ENCODE measurements at regions not wholly inside any gene's neighbourhood (a gene's known extent, or its start where the extent isn't known, plus 50 kb on each side); places are given as distances from the start of the nearest gene placed in this dataset.

- no peak for DNase-seq
These were observed 83.4 kb upstream of the SORBS2 start for GRCh38 chr4:185895351-185895750.

GRCh38 chr4:185895866-185896265 is 83.9 kb upstream of the SORBS2 start:
- no peak for DNase-seq

- DNase-seq: no peak
These were observed 85.0 kb upstream of the SORBS2 start for GRCh38 chr4:185896817-185897488.

GRCh38 chr4:185898413-185898812 is 86.4 kb upstream of the SORBS2 start:
- DNase-seq: no peak

- DNase-seq: no peak
These were observed 87.8 kb upstream of the SORBS2 start for GRCh38 chr4:185899833-185900232.

- no peak for DNase-seq
These were observed 90.7 kb upstream of the SORBS2 start for GRCh38 chr4:185902654-185903053.

GRCh38 chr4:185903205-185903604 is 91.2 kb upstream of the SORBS2 start:
- no peak for DNase-seq

GRCh38 chr4:185904381-185904780 is 92.4 kb upstream of the SORBS2 start:
- no peak for DNase-seq

- no peak for DNase-seq
These were observed 98.0 kb upstream of the SORBS2 start for GRCh38 chr4:185909972-185910371.

- no peak for DNase-seq
These were observed 99.6 kb upstream of the SORBS2 start for GRCh38 chr4:185911556-185912064.

GRCh38 chr4:185912779-185913178 is 100.8 kb upstream of the SORBS2 start:
- peak; percentile 46 to 78 for DNase-seq

- no peak for DNase-seq
These were observed 102.7 kb upstream of the SORBS2 start for GRCh38 chr4:185914583-185915199.

- DNase-seq: no peak
These were observed 103.3 kb upstream of the SORBS2 start for GRCh38 chr4:185915271-185915670.

- no peak for DNase-seq
These were observed 103.8 kb upstream of the SORBS2 start for GRCh38 chr4:185915817-185916216.

GRCh38 chr4:185916231-185916630 is 104.2 kb upstream of the SORBS2 start:
- DNase-seq: no peak

- DNase-seq: no peak
These were observed 104.7 kb upstream of the SORBS2 start for GRCh38 chr4:185916683-185917082.

- no peak for DNase-seq
These were observed 107.1 kb upstream of the SORBS2 start for GRCh38 chr4:185919107-185919506.

- no peak for DNase-seq
These were observed 108.2 kb upstream of the SORBS2 start for GRCh38 chr4:185920171-185920570.

- no peak for DNase-seq
These were observed 108.8 kb upstream of the SORBS2 start for GRCh38 chr4:185920691-185921260.

- DNase-seq: no peak
These were observed 109.9 kb upstream of the SORBS2 start for GRCh38 chr4:185921583-185922555.

- no peak for DNase-seq
These were observed 112.6 kb upstream of the SORBS2 start for GRCh38 chr4:185924458-185925044.

- no peak for DNase-seq
These were observed 113.9 kb upstream of the SORBS2 start for GRCh38 chr4:185925910-185926360.

- DNase-seq: no peak
These were observed 119.4 kb upstream of the SORBS2 start for GRCh38 chr4:185931375-185931774.

Measured in NCI-H1930 (cell line).